Activated CD8-positive, alpha-beta memory T cell treated with anti-CD3 and anti-CD28 coated beads, Interleukin-2, amount 50 U/mL, for 1 hour (primary cell): ENCODE measurements at regions not wholly inside any gene's neighbourhood (a gene's known extent, or its start where the extent isn't known, plus 50 kb on each side); places are given as distances from the start of the nearest gene placed in this dataset.

Experiments
- DNase-seq: peaks from one replicate; pipeline ENCODE4 v3.0.0-alpha.2; 2020; ENCODE audit errors: extremely low read depth

- DNase-seq, result no peak
Measured at GRCh38 chr18:39564716-39565115, 1999.1 kb upstream of the CELF4 start.

- no peak for DNase-seq
Measured at GRCh38 chr18:39561126-39561525, 1995.5 kb upstream of the CELF4 start.

DNA sequence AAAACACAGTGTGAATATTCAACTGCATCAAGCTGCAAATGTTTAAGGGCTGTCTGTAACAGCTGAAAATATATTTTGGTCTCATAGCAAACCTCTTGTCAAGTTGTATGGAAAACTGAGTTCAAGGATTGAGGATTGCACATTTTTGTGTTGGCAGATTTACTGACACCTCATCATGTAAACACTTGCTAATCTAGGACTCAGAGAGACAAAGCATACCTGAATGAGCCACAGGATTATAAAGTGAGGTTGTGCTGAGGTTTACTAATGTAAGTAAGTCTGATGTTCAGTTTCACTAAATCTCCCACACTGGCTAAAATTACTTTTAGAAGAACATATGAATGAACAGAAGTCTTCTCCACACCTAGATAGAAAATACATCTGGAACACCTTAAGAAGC lies 1993.1 kb upstream of the CELF4 start:
- DNase-seq, result no peak

GRCh38 chr18:39555496-39555895 lies 1989.9 kb upstream of the CELF4 start:
- DNase-seq, result no peak

GRCh38 chr18:39550701-39551100 lies 1985.1 kb upstream of the CELF4 start:
- DNase-seq, result no peak

DNA sequence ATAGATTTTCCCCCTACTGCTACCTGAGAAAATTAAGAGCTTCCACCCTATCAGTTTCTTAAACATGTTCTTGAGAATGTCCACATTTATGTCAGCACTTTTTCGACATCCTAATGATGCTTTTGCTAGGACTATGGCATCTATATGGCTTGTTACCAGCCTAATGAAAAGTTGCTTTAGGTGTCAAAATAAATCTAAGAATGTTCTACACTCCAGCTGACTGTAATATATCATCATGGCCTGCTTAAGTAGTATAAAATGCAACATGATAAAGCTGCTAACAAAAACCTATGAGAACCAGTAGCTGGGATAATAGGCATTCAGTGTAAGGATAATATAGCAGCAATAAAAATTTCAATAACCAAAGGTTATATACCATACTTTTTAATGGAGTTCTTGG lies 1983.5 kb upstream of the CELF4 start:
- no peak for DNase-seq

GRCh38 chr18:39531659-39532058 lies 1966.1 kb upstream of the CELF4 start:
- DNase-seq, result no peak

DNA sequence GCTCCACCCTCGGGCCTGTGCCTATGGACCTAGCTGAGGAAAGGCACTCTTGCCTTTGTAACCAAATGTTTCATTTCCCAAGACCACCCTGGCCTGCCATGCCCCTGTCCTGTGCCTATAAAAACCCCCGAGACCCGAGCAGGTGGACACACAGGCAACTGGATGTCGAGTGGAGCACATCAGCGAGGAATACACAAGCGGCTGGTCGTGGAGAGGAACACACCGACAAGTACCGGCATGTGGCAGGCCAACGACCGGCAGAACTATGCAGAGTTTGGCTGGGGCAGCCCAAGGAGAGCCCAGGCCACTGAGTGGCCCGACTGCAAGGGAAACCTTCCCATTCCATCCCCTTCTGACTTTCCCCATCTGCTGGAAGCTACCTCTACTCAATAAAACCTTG lies 1963.8 kb upstream of the CELF4 start:
- DNase-seq, result no peak

DNA sequence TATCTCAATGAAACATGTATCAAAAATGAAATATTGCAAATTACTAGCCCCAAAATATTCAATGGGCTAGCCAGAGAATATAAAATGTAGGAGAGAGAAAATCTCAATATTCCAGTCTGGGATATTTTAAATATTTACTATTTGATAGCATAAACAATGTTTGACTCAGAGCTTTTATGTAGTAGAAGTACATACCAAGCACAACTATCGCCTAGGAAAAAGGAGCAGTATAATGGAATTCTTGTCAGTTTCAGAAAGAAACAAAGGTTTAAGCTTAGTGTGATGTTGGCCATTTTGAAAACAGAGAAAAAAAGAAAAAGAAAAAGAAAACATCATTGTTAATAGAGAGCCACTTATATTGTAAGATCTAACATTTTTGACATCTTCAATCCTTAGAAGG lies 1961.9 kb upstream of the CELF4 start:
- DNase-seq, result no peak

GRCh38 chr18:39524370-39524769 lies 1958.8 kb upstream of the CELF4 start:
- no peak for DNase-seq

- DNase-seq, result no peak
Measured at GRCh38 chr18:39523281-39523680, 1957.7 kb upstream of the CELF4 start.

DNA sequence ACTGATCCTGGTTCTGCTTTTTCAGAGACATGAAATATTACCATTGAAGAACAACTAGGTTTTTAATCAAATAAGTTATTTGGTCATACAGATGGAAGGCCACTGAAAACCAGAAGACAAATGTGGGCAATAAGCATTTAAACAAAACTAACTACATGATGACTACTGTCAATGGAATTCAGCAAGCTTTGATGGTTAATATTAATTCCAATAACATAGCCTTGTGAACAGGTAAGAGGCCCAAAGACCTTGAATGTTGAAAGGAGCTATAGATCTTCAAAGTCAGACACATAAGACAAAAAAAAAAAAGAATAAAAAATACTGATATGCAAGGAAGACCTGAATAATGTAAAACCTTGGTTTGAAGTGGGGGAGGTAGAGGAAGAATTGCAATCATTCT lies 1955.6 kb upstream of the CELF4 start:
- DNase-seq, result no peak

- DNase-seq, result no peak
Measured at GRCh38 chr18:39519741-39520140, 1954.1 kb upstream of the CELF4 start.

DNA sequence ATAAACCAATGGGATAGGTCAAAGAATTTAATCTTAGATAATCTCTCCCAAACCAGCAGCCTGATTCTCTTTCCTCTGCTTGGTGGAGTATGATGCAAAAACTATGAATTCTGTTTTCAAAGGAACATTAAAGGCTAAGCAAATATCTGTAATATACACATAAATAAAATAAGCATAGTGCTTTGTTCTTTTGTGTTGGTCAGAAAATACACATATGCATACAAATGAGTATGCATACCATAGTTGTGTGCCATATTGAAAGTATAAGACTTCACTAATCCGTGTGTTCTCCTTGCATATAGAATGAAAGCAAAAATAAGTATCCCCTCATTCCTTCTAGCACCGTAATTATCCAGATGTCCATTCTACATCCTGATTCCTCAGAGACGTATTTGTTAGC lies 1949.7 kb upstream of the CELF4 start:
- DNase-seq, result no peak

DNA sequence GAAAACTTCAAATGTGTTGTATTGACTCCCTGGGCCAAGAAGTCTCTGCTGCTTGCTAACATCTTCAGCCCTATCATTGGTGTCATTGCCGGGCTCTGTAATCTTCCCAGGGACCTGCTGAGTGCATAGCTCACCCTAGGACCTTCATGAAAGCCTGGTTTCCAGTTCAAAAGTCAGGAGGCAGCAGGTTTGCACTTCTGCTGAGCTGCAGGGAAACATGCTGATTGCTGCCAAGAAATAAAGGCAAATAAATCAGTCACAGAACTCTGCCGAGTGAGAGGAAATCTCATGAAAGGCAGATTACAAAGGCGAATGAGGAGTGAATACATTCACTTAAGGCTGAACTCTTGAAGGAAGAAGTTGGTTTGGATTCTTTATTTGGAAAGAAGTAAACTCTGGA lies 1947.6 kb upstream of the CELF4 start:
- no peak for DNase-seq

- DNase-seq, result no peak
Measured at GRCh38 chr18:39506581-39507330, 1941.2 kb upstream of the CELF4 start.

GRCh38 chr18:39500306-39500705 lies 1934.7 kb upstream of the CELF4 start:
- DNase-seq, result no peak

DNA sequence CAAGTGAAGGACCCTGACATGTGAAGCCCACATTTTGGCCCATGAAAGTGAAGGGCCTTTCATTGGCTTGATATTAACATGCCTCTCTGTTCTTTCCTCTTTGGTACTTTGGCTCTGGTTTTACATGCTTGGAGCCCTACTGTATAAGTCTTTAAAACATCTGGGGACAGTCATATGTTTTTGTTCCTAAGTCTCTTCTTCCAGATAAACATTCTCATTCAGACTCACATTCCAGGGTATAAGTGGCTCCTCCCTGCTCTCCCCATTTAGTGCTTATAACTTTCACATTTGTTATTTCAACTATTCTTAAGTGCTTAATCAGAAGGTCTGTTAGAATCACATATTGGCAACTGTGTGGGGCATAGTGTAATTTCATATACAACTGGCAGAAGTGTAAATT lies 1932.2 kb upstream of the CELF4 start:
- no peak for DNase-seq

GRCh38 chr18:39496986-39497385 lies 1931.4 kb upstream of the CELF4 start:
- DNase-seq, result no peak

DNA sequence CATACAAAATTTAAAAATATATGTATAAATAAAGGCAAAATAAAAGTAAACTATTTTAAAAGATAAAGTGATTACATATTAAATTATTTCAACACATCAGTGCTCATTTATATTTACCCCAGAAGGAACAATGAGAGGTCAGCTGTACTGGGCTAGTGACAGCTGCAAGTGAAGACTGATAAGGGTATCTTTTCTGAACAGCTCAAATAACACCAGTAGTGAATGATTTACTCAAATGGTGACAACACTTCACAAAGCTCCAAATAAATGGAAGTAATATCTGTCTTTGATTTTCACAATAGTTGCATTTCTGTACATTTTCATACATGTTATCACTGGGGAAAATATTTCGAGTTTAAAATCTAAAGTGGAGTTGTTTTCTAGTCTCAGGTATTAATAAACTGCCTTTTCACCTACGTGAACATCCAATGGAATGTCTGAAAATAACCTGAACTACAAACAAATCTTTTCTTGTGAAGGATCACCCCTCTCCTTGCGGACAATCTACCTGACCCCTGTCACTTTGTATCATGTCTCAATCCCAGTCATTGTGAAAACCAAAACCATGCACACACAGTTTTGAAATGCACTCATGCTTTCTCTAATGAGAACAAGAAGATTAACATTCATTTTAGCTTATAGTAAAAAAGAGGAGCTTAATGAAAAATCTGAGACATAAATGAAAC lies 1928.8 kb upstream of the CELF4 start:
- no peak for DNase-seq

- no peak for DNase-seq
Measured at GRCh38 chr18:39491408-39491807, 1925.8 kb upstream of the CELF4 start.

DNA sequence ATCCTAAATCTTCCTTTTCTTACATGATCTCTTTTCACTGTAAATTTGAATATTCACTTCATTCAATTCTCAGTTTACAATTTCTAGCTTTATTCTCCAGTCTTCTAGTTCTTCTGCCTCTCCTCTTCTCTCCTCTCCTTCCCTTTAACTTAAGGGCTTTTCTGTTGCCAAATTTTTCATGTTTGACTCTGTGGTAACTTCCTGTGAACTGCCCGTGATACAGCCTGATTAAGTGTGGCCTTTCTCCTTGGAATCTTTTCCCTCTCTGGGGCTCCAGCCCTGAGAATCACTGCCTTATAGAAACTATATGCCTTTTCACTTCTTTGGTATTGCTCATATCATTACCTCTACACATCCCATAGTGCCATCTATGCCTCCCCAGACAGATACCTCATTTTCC lies 1923.8 kb upstream of the CELF4 start:
- no peak for DNase-seq

- DNase-seq, result no peak
Measured at GRCh38 chr18:39487932-39488331, 1922.3 kb upstream of the CELF4 start.

DNA sequence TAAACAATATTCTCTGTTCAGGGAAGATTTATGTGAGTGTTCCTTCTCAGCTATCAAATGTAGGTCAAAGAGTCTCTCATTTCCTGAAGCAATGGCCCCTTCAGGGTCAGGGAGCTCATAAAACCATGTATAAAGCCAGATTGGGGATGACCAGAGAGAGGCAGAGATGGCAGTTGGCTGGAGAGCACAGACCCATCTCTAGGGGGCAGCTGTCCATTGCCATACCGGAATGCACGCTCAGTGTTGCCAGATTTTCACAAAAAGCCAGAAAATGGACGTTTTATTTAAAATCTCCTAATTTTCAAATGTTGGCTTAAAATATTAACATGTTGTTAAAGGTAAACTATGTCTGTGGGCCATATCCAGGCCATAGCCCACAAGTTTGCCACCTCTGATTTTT lies 1920.7 kb upstream of the CELF4 start:
- DNase-seq, result no peak
